HepG2 (cell line): ENCODE measurements at regions not wholly inside any gene's neighbourhood (a gene's known extent, or its start where the extent isn't known, plus 50 kb on each side); places are given as distances from the start of the nearest gene placed in this dataset.

Experiments
- ATAC-seq: fragments of 200-7000 bp; cut with Tn5 transposase; 3 replicates; pipeline ENCODE4 v1.9.1; 2020; ENCODE audit warnings: mild to moderate bottlenecking, moderate library complexity
- BruUV-seq: library from RNA; stranded (reverse); fragments of 400-500 nt; replicated peaks from 2 replicates; lab custom pipeline; 2021; lab: Mats Ljungman, UMichigan
- CTCF ChIA-PET: fragments of 300-600 bp; formaldehyde crosslinking; extraction: SDS; loops from one replicate; lab custom pipeline; 2021; ENCODE audit warnings: low total read pairs, inconsistent platforms, low intra/inter-chr PET ratio; lab: Yijun Ruan, JAX
- POLR2A ChIA-PET: fragments of 350-600 bp; sonication (Branson Sonifier 250); formaldehyde crosslinking; loops from one replicate; lab custom pipeline; 2020; ENCODE audit warnings: antibody characterized with exemption, inconsistent platforms; lab: Yijun Ruan, JAX
- DNase-seq: peaks from one replicate; pipeline ENCODE4 v3.0.0-alpha.2; 2015; ENCODE audit warnings: low spot score
- FAIRE-seq: peaks from 3 replicates; lab custom pipeline; 2011; peaks lifted over from hg19 to GRCh38; lab: Jason Lieb, UNC
- H2AFZ ChIP-seq: one replicate; pipeline ENCODE4 v1.6.1; 2011; ENCODE audit warnings: low read length, inconsistent platforms
- H3K27ac ChIP-seq: fragments of 300-600 bp; 3 replicates; pipeline ENCODE4 v1.8.0; 2011; ENCODE audit warnings: mixed run types, mild to moderate bottlenecking, mixed read lengths, low read length, inconsistent platforms; ENCODE audit not compliant: insufficient read depth; ENCODE audit errors: extremely low read length
- H3K27me3 ChIP-seq, 2 experiments: fragments of 200-600 bp in 1 of 2; 2 replicates in 1 of 2; 3 replicates in 1 of 2; pipeline versions ENCODE4 v1.6.0 to v1.8.0; 2011; ENCODE audit warnings: low read length in 2 of 2, mild to moderate bottlenecking in 2 of 2, moderate library complexity in 2 of 2, inconsistent platforms in 1 of 2; ENCODE audit not compliant: insufficient read depth in 2 of 2, control insufficient read depth in 1 of 2
- H3K36me3 ChIP-seq, 2 experiments: fragments of 200-600 bp in 1 of 2; replicated peaks in 1 of 2; 2 replicates in 1 of 2; 3 replicates in 1 of 2; pipeline versions ENCODE4 v1.5.1 to v1.8.0; 2011; ENCODE audit warnings: low read length in 2 of 2, inconsistent platforms in 1 of 2; ENCODE audit not compliant: insufficient read depth in 2 of 2, control insufficient read depth in 1 of 2
- H3K4me1 ChIP-seq: 2 replicates; pipeline ENCODE4 v1.5.1; 2012; ENCODE audit warnings: low read length, inconsistent platforms; ENCODE audit not compliant: insufficient read depth
- H3K4me2 ChIP-seq: 2 replicates; pipeline ENCODE4 v1.6.0; 2011; ENCODE audit warnings: low read depth, low read length, inconsistent platforms
- H3K4me3 ChIP-seq, 3 experiments: fragments of 200-600 bp in 1 of 3; sonication (generic), shearing (Covaris generic) in 1 of 3; replicated peaks in 1 of 3; 2 replicates each; pipeline ENCODE4 v1.5.1; 2011 to 2016; ENCODE audit warnings: low read length in 3 of 3, inconsistent platforms in 2 of 3, low read depth in 2 of 3, mild to moderate bottlenecking in 2 of 3, control low read depth in 1 of 3, mixed read lengths in 1 of 3; ENCODE audit not compliant: insufficient read depth in 1 of 3
- H3K79me2 ChIP-seq: one replicate; pipeline ENCODE4 v1.6.1; 2011; ENCODE audit warnings: low read length, inconsistent platforms; ENCODE audit not compliant: insufficient read depth
- H3K9ac ChIP-seq: 2 replicates; pipeline ENCODE4 v1.6.0; 2011; ENCODE audit warnings: mild to moderate bottlenecking, low read depth, low read length, inconsistent platforms; ENCODE audit not compliant: insufficient read depth
- H3K9me3 ChIP-seq: 2 replicates; pipeline ENCODE4 v1.5.1; 2012; ENCODE audit warnings: mild to moderate bottlenecking, low read length
- H4K20me1 ChIP-seq: 2 replicates; pipeline ENCODE4 v1.6.0; 2011; ENCODE audit warnings: inconsistent platforms, mild to moderate bottlenecking, low read length, moderate library complexity; ENCODE audit not compliant: insufficient read depth
- AGO1 ChIP-seq: fragments of 200-400 bp; formaldehyde crosslinking; IDR thresholded peaks from 2 replicates; pipeline ENCODE4 v1.6.1; 2017; ENCODE audit warnings: mild to moderate bottlenecking, low read depth, low read length, moderate library complexity; ENCODE audit not compliant: poor library complexity, severe bottlenecking
- SP140L ChIP-seq: sonication (generic); formaldehyde crosslinking; IDR thresholded peaks from 2 replicates; pipeline ENCODE4 v1.4.0; 2020; ENCODE audit warnings: missing genetic modification reagents, borderline replicate concordance
- U2AF1 ChIP-seq: fragments of 200-400 bp; formaldehyde crosslinking; optimal IDR thresholded peaks from 2 replicates; pipeline ENCODE3; 2017; ENCODE audit warnings: mild to moderate bottlenecking, low read depth, low read length
- YEATS2 ChIP-seq: sonication (generic); formaldehyde crosslinking; IDR thresholded peaks from 2 replicates; pipeline ENCODE4 v1.4.0; 2020; ENCODE audit warnings: missing genetic modification reagents, borderline replicate concordance
- ZFYVE20 ChIP-seq: sonication (generic); formaldehyde crosslinking; IDR thresholded peaks from 2 replicates; pipeline ENCODE4 v1.8.0; 2023; ENCODE audit warnings: low read depth, mild to moderate bottlenecking, moderate library complexity, missing genetic modification reagents, borderline replicate concordance
- ZNF766 ChIP-seq: sonication (generic); formaldehyde crosslinking; IDR thresholded peaks from 2 replicates; pipeline ENCODE4 v1.5.0; 2020; ENCODE audit warnings: missing genetic modification reagents, borderline replicate concordance
- ZNF777 ChIP-seq: sonication (generic); formaldehyde crosslinking; IDR thresholded peaks from 2 replicates; pipeline ENCODE4 v1.4.0; 2020; ENCODE audit warnings: missing genetic modification reagents
- ZNF816 ChIP-seq: sonication (generic); formaldehyde crosslinking; IDR thresholded peaks from 2 replicates; pipeline ENCODE4 v1.8.0; 2022; ENCODE audit warnings: missing genetic modification reagents, mild to moderate bottlenecking, borderline replicate concordance
- WGBS: methylation state at CpG from one replicate; pipeline ENCODE4 v1.1.6; 2017; ENCODE audit warnings: low lambda C conversion rate; 5-methylcytosine and 5-hydroxymethylcytosine counted together
- in situ Hi-C: cut with HindIII; loops from 2 replicates; pipeline ENCODE4 v1.10.0; 2017; ENCODE audit warnings: low pct_unique_long_range_greater_than_20kb; ENCODE audit not compliant: extremely low pct_ligation_motif_present
- intact Hi-C: fragments of 100-400 bp; cut with micrococcal nuclease; formaldehyde crosslinking; loops from one replicate; pipeline ENCODE4 v1.10.0; 2022; ENCODE audit not compliant: unreplicated experiment
- TF ChIP-seq, protein P1 (sequence below): sonication (generic); formaldehyde crosslinking; IDR thresholded peaks from 2 replicates; pipeline ENCODE4 v1.8.0; 2022; ENCODE audit warnings: missing genetic modification reagents, mild to moderate bottlenecking, borderline replicate concordance

- no peak for TF ChIP-seq ZNF766 (CRISPR knock-in tag)
Measured at GRCh38 chr1:47591801-47592200, 154.0 kb downstream of the FOXD2 start (continued).

- no peaks in the 10 kb centered on the region for H4K20me1 ChIP-seq
- no peaks in the 10 kb centered on the region for H3K36me3 ChIP-seq
- no peak overlapping the region for H2AFZ ChIP-seq
- H3K9me3 ChIP-seq = no peaks in the 10 kb centered on the region
- no peak overlapping the region for H3K9ac ChIP-seq
- H3K27me3 ChIP-seq = peaks cover 1 to 23% of the 10 kb centered on the region in 2 experiments; a peak in 4 of 5 replicates
- TF ChIP-seq YEATS2 (CRISPR knock-in tag) (no peak), ZNF777 (0 out of 2 replicates have a peak, but pooled peaks have one; percentile 21)
- FAIRE-seq = no peak
- no peak overlapping the region for H3K27ac ChIP-seq
- H3K4me3 ChIP-seq = no peak overlapping the region
- peak; percentile 42; the same call in 2 of the 3 replicates for ATAC-seq
- ChIA-PET POLR2A (no interaction called here), CTCF (no interaction called here)
- no peak overlapping the region for H3K4me2 ChIP-seq
- intact Hi-C loops = no loop called here
- in situ Hi-C loops = no loop called here
- no peaks in the 10 kb centered on the region for H3K4me1 ChIP-seq
- WGBS = 40% methylated on average over 12 of the region's 15 CpGs
- no TSS peak for BruUV-seq
- DNase-seq = no peak
- no peaks in the 10 kb centered on the region for H3K79me2 ChIP-seq
Measured at GRCh38 chr1:47592296-47593012, 154.6 kb downstream of the FOXD2 start.

GRCh38 chr1:47593013-47593568 is 155.2 kb downstream of the FOXD2 start:
- WGBS = 59% methylated on average over 18 of the region's 47 CpGs
- Histone ChIP-seq H3K4me1 (no peaks in the 10 kb centered on the region), H3K4me3 (no peak overlapping the region), H2AFZ (no peak overlapping the region), H3K27me3 (peaks cover 3 to 23% of the 10 kb centered on the region in 2 experiments; a peak in 4 of 5 replicates), H3K27ac (no peak overlapping the region), H3K4me2 (no peak overlapping the region), H3K36me3 (no peaks in the 10 kb centered on the region), H3K79me2 (no peaks in the 10 kb centered on the region), H3K9ac (no peak overlapping the region), H3K9me3 (no peaks in the 10 kb centered on the region), H4K20me1 (no peaks in the 10 kb centered on the region)
- intact Hi-C loops (no loop called here), in situ Hi-C loops (no loop called here)
- CTCF ChIA-PET = no interaction called here
- no peak for FAIRE-seq
- POLR2A ChIA-PET = no interaction called here
- ATAC-seq = no peak
- no peak for DNase-seq
- no TSS peak for BruUV-seq
- no peak for TF ChIP-seq ZNF816 (CRISPR knock-in tag)
- no peak for TF ChIP-seq AGO1
- TF ChIP-seq, protein P1, sequence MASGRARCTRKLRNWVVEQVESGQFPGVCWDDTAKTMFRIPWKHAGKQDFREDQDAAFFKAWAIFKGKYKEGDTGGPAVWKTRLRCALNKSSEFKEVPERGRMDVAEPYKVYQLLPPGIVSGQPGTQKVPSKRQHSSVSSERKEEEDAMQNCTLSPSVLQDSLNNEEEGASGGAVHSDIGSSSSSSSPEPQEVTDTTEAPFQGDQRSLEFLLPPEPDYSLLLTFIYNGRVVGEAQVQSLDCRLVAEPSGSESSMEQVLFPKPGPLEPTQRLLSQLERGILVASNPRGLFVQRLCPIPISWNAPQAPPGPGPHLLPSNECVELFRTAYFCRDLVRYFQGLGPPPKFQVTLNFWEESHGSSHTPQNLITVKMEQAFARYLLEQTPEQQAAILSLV = no peak
- TF ChIP-seq SP140L (CRISPR knock-in tag) = no peak
- no peak for TF ChIP-seq ZFYVE20 (CRISPR knock-in tag)
- no peak for TF ChIP-seq U2AF1
